Neural cell (in vitro differentiated cells): ENCODE measurements at regions not wholly inside any gene's neighbourhood (a gene's known extent, or its start where the extent isn't known, plus 50 kb on each side); places are given as distances from the start of the nearest gene placed in this dataset.

Experiments used
- H2AFZ ChIP-seq: fragments of 200-600, 300-800 bp; sonication (generic), shearing (Covaris generic); 2 replicates; pipeline ENCODE4 v1.6.0; 2014; ENCODE audit warnings: low read depth, mild to moderate bottlenecking, antibody characterized with exemption, low read length, moderate library complexity
- H3F3A ChIP-seq: fragments of 200-600 bp; shearing (Covaris generic); 2 replicates; pipeline ENCODE4 v1.6.1; 2016; ENCODE audit warnings: mild to moderate bottlenecking, moderate library complexity, mixed read lengths, antibody characterized with exemption, low read length; ENCODE audit not compliant: insufficient read depth, poor library complexity, severe bottlenecking
- H3K27ac ChIP-seq: fragments of 200-600, 300-800 bp; sonication (generic), shearing (Covaris generic); 2 replicates; pipeline ENCODE4 v1.5.1; 2014; ENCODE audit warnings: mild to moderate bottlenecking, low read length, moderate library complexity
- H3K27me3 ChIP-seq: fragments of 300-800, 200-600 bp; sonication (generic), shearing (Covaris generic); 2 replicates; pipeline ENCODE4 v1.6.0; 2014; ENCODE audit warnings: mild to moderate bottlenecking, low read depth, low read length, moderate library complexity; ENCODE audit not compliant: insufficient read depth
- H3K36me3 ChIP-seq: fragments of 300-800, 200-600 bp; sonication (generic), shearing (Covaris generic); 2 replicates; pipeline ENCODE4 v1.5.1; 2014; ENCODE audit warnings: mild to moderate bottlenecking, antibody characterized with exemption, low read length, moderate library complexity; ENCODE audit not compliant: insufficient read depth
- H3K4me2 ChIP-seq: fragments of 300-800, 200-600 bp; sonication (generic), shearing (Covaris generic); 2 replicates; pipeline ENCODE4 v1.6.0; 2014; ENCODE audit warnings: mild to moderate bottlenecking, low read length
- H3K4me3 ChIP-seq: fragments of 300-800, 200-600 bp; sonication (generic), shearing (Covaris generic); 2 replicates; pipeline ENCODE4 v1.5.1; 2014; ENCODE audit warnings: mild to moderate bottlenecking, low read length, moderate library complexity
- H3K79me2 ChIP-seq: fragments of 200-600 bp; shearing (Covaris generic); replicated peaks from 2 replicates; pipeline ENCODE4 v1.6.0; 2014; ENCODE audit warnings: mild to moderate bottlenecking, low read length, moderate library complexity; ENCODE audit not compliant: insufficient read depth
- H3K9ac ChIP-seq: fragments of 300-800, 200-600 bp; sonication (generic), shearing (Covaris generic); 2 replicates; pipeline ENCODE4 v1.6.1; 2016; ENCODE audit warnings: mild to moderate bottlenecking, low read length, mixed read lengths
- H3K9me2 ChIP-seq: fragments of 200-600 bp; shearing (Covaris generic); 2 replicates; pipeline ENCODE4 v1.6.1; 2016; ENCODE audit warnings: mild to moderate bottlenecking, low read length, mixed read lengths; ENCODE audit not compliant: insufficient read depth
- H3K9me3 ChIP-seq: fragments of 200-600, 300-800 bp; sonication (generic), shearing (Covaris generic); 2 replicates; pipeline ENCODE4 v1.6.1; 2016; ENCODE audit warnings: mild to moderate bottlenecking, mixed run types, low read length, moderate library complexity, mixed read lengths
- H4K20me1 ChIP-seq: fragments of 200-600 bp; shearing (Covaris generic); 2 replicates; pipeline ENCODE4 v1.6.1; 2016; ENCODE audit warnings: mild to moderate bottlenecking, mixed run types; ENCODE audit not compliant: insufficient read depth
- CTCF ChIP-seq: fragments of 450-650 bp; IDR thresholded peaks from 2 replicates; pipeline ENCODE4 v1.5.1; 2014; ENCODE audit warnings: antibody characterized with exemption, mild to moderate bottlenecking, moderate library complexity; ENCODE audit not compliant: poor library complexity, severe bottlenecking
- EP300 ChIP-seq: fragments of 450-650 bp; conservative IDR thresholded peaks from 2 replicates; pipeline ENCODE4 v1.6.1; 2014; ENCODE audit warnings: antibody characterized with exemption, mild to moderate bottlenecking, moderate library complexity; ENCODE audit not compliant: poor library complexity, severe bottlenecking
- EZH2 ChIP-seq: fragments of 200-600, 300-800 bp; shearing (Covaris generic), sonication (generic); IDR thresholded peaks from 2 replicates; pipeline ENCODE4 v1.6.1; 2014; ENCODE audit warnings: antibody characterized with exemption, low read length, borderline replicate concordance, mild to moderate bottlenecking; ENCODE audit not compliant: insufficient read depth, poor library complexity, severe bottlenecking
- MXI1 ChIP-seq: fragments of 450-650 bp; conservative IDR thresholded peaks from 2 replicates; pipeline ENCODE4 v1.6.1; 2014; ENCODE audit warnings: antibody characterized with exemption, mild to moderate bottlenecking; ENCODE audit not compliant: poor library complexity, severe bottlenecking
- POLR2AphosphoS5 ChIP-seq: IDR thresholded peaks from 2 replicates; pipeline ENCODE4 v1.6.1; 2012
- RAD21 ChIP-seq: fragments of 450-650 bp; conservative IDR thresholded peaks from 2 replicates; pipeline ENCODE4 v1.6.1; 2014; ENCODE audit warnings: antibody characterized with exemption, mild to moderate bottlenecking, moderate library complexity
- REST ChIP-seq: IDR thresholded peaks from 2 replicates; pipeline ENCODE4 v1.6.1; 2012; ENCODE audit warnings: borderline replicate concordance
- SMC3 ChIP-seq: fragments of 450-650 bp; conservative IDR thresholded peaks from 2 replicates; pipeline ENCODE4 v1.6.1; 2014; ENCODE audit warnings: antibody characterized with exemption, mild to moderate bottlenecking, moderate library complexity; ENCODE audit not compliant: poor library complexity
- TAF1 ChIP-seq: IDR thresholded peaks from 2 replicates; pipeline ENCODE4 v1.6.1; 2012; ENCODE audit warnings: low read depth

GRCh38 chr2:221822416-221822815 lies 250.3 kb upstream of the EPHA4 start:
- Histone ChIP-seq H2AFZ (no peak overlapping the region), H3K36me3 (no peaks in the 10 kb centered on the region), H3K4me3 (no peak overlapping the region)

GRCh38 chr2:221818616-221819320 lies 246.7 kb upstream of the EPHA4 start:
- H3K79me2 ChIP-seq = no peaks in the 10 kb centered on the region
- H3K36me3 ChIP-seq = no peaks in the 10 kb centered on the region
- H2AFZ ChIP-seq = no peak overlapping the region
- no peaks in the 10 kb centered on the region for H3F3A ChIP-seq
- H3K4me3 ChIP-seq = no peak overlapping the region
- no peaks in the 10 kb centered on the region for H4K20me1 ChIP-seq
- H3K9ac ChIP-seq = no peak overlapping the region
- no peaks in the 10 kb centered on the region for H3K27me3 ChIP-seq
- H3K4me2 ChIP-seq = no peak overlapping the region
- no peaks in the 10 kb centered on the region for H3K9me2 ChIP-seq
- H3K27ac ChIP-seq = no peak overlapping the region
- no peaks in the 10 kb centered on the region for H3K9me3 ChIP-seq
- TF ChIP-seq SMC3 = no peak
- TF ChIP-seq MXI1 = no peak
- TF ChIP-seq POLR2AphosphoS5 = no peak
- no peak for TF ChIP-seq CTCF
- TF ChIP-seq EP300 = no peak
- TF ChIP-seq EZH2 = no peak
- TF ChIP-seq TAF1 = no peak

More at GRCh38 chr2:221822416-221822815, 250.3 kb upstream of the EPHA4 start:
- Histone ChIP-seq H3K4me2 (no peak overlapping the region), H3K79me2 (no peaks in the 10 kb centered on the region), H3F3A (no peaks in the 10 kb centered on the region), H3K9me3 (no peaks in the 10 kb centered on the region), H3K27me3 (no peaks in the 10 kb centered on the region), H3K27ac (no peak overlapping the region), H3K9ac (no peak overlapping the region), H4K20me1 (no peaks in the 10 kb centered on the region), H3K9me2 (no peaks in the 10 kb centered on the region)
- no peak for TF ChIP-seq MXI1
- TF ChIP-seq POLR2AphosphoS5 = no peak
- TF ChIP-seq EZH2 = no peak
- no peak for TF ChIP-seq TAF1
- TF ChIP-seq EP300 = no peak
- TF ChIP-seq CTCF = no peak
- TF ChIP-seq SMC3 = no peak
- no peak for TF ChIP-seq RAD21
- no peak for TF ChIP-seq REST
